GM12891 (cell line): ENCODE measurements at regions not wholly inside any gene's neighbourhood (a gene's known extent, or its start where the extent isn't known, plus 50 kb on each side); places are given as distances from the start of the nearest gene placed in this dataset.

Source experiments
- POLR2A ChIP-seq: IDR thresholded peaks from 2 replicates; pipeline ENCODE4 v1.6.1; 2011; ENCODE audit warnings: low read depth, low read length, control low read depth
- SPI1 ChIP-seq: IDR thresholded peaks from 2 replicates; pipeline ENCODE4 v1.6.1; 2011; ENCODE audit warnings: low read depth, low read length, control low read depth

DNA sequence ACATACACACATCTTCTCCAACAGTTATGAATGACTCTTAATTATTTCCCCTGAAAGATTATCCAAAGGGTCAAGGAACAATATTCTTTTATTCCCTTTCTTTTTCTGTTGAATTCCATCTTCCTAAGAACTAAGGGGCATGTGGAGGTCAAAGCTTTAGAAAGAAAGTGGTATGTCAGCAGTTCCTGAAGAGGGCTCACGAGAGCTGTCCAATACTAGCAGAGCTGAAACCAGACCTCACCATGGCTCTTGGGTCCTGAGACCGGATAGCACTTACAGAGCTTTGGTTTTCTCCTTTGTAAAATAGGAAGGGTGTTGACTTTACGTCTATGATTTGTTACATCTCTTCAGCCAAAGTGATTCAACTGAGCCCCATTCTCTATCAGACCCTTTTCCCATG lies 109.8 kb upstream of the FREM2 start:
- TF ChIP-seq POLR2A: no peak
- TF ChIP-seq SPI1: no peak
